ENCODE measurements at regions not wholly inside any gene's neighbourhood (a gene's known extent, or its start where the extent isn't known, plus 50 kb on each side); places are given as distances from the start of the nearest gene placed in this dataset.

DNA sequence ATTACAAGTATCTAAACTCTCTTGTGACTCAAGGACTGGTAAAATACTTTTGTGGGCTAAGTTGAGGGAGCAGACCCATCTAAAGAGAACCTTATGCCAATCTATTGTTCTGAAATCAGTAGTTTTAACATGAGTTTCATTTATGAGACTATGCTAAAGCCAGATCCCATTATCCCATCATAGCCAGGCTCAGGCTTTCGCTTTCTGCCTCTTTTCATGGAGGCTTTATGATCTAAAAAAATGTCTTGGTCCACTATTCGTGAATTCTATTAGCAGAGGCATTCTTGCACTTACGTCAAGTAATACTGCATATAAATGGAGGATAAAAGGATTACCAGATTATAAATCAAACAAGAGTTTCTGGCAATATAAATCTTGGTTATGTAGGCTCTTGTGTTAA, 1636.9 kb upstream of the ACVR2A start:
- Histone ChIP-seq H3K4me3 (ENCODE audit: low read depth, low read length, poor library complexity, severe bottlenecking) (no peak overlapping the region), H3K27me3 (replicated peaks; ENCODE audit: insufficient read depth, low read depth, low read length, poor library complexity) (peaks cover 32% of the 10 kb centered on the region), H3K36me3 (ENCODE audit: insufficient read depth, low read length, poor library complexity, severe bottlenecking) (no peaks in the 10 kb centered on the region), H3K9me3 (ENCODE audit: low read depth, low read length, poor library complexity, severe bottlenecking) (no peaks in the 10 kb centered on the region), H3K4me1 (ENCODE audit: insufficient read depth, low read length, poor library complexity, severe bottlenecking) (no peaks in the 10 kb centered on the region), H3K27ac (ENCODE audit: low read depth, low read length, poor library complexity, severe bottlenecking) (no peak overlapping the region)
- no peak for DNase-seq (ENCODE audit: low spot score)
- POLR2A ChIA-PET (ENCODE audit: low non-redundant PET) = no interaction called here
- TF ChIP-seq EZH2 (IDR thresholded peaks at IDR 0.05; ENCODE audit: borderline replicate concordance, low read depth, low read length, poor library complexity, severe bottlenecking) = no peak
- no TSS peak for BruUV-seq (replicated peaks)
- intact Hi-C loops (cut with micrococcal nuclease; ENCODE audit: unreplicated experiment) = no loop called here
- CTCF ChIA-PET = no interaction called here

GRCh38 chr2:146207417-146207816, 1637.4 kb upstream of the ACVR2A start:
- intact Hi-C loops (cut with micrococcal nuclease; ENCODE audit: unreplicated experiment) = no loop called here
- no peak for TF ChIP-seq CTCF (conservative IDR thresholded peaks at IDR 0.05; ENCODE audit: low read depth, low read length)
- no peak for TF ChIP-seq EZH2 (IDR thresholded peaks at IDR 0.05; ENCODE audit: borderline replicate concordance, low read depth, low read length, poor library complexity, severe bottlenecking)
- peaks cover 32% of the 10 kb centered on the region for H3K27me3 ChIP-seq (replicated peaks; ENCODE audit: insufficient read depth, low read depth, low read length, poor library complexity)
- H3K36me3 ChIP-seq (ENCODE audit: insufficient read depth, low read length, poor library complexity, severe bottlenecking) = no peaks in the 10 kb centered on the region
- no peak overlapping the region for H3K4me3 ChIP-seq (ENCODE audit: low read depth, low read length, poor library complexity, severe bottlenecking)
- DNase-seq (ENCODE audit: low spot score) = no peak
- H3K9me3 ChIP-seq (ENCODE audit: low read depth, low read length, poor library complexity, severe bottlenecking) = no peaks in the 10 kb centered on the region
- BruUV-seq (replicated peaks) = no TSS peak
- H3K27ac ChIP-seq (ENCODE audit: low read depth, low read length, poor library complexity, severe bottlenecking) = no peak overlapping the region
- ChIA-PET CTCF (no interaction called here), POLR2A (ENCODE audit: low non-redundant PET) (no interaction called here)
- no peaks in the 10 kb centered on the region for H3K4me1 ChIP-seq (ENCODE audit: insufficient read depth, low read length, poor library complexity, severe bottlenecking)

DNA sequence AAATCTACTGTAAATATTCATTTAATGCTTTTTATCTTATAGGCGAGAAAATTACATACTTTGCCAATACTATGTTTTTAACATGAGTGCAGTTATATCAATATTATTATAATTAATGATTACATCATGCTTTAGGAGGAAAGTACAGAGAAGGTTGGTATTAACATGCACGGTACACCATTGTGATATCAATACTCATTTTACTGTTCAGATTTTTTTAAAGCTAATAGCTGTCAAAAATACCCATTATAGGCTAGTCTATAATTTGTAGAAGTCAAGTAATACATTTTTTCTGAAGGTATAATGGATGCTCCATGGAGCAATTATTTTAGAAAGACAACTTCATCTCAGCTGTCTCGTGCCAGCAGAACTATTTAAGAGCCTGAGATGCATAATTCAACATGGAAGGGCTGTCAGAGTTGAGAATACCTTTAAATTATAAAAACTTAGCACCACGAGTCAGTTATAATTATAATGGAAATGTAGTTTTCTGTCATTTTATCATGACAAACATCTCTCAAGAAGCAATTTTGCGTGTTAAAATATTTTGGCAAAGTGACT, 1641.7 kb upstream of the ACVR2A start:
- intact Hi-C loops (cut with micrococcal nuclease; ENCODE audit: unreplicated experiment) = no loop called here
- DNase-seq (ENCODE audit: low spot score) = no peak
- no peaks in the 10 kb centered on the region for H3K9me3 ChIP-seq (ENCODE audit: low read depth, low read length, poor library complexity, severe bottlenecking)
- no peaks in the 10 kb centered on the region for H3K36me3 ChIP-seq (ENCODE audit: insufficient read depth, low read length, poor library complexity, severe bottlenecking)
- no TSS peak for BruUV-seq (replicated peaks)
- peaks cover 38% of the 10 kb centered on the region for H3K27me3 ChIP-seq (replicated peaks; ENCODE audit: insufficient read depth, low read depth, low read length, poor library complexity)
- CTCF ChIA-PET = no interaction called here
- no peak overlapping the region for H3K4me3 ChIP-seq (ENCODE audit: low read depth, low read length, poor library complexity, severe bottlenecking)
- POLR2A ChIA-PET (ENCODE audit: low non-redundant PET) = no interaction called here
- TF ChIP-seq EZH2 (IDR thresholded peaks at IDR 0.05; ENCODE audit: borderline replicate concordance, low read depth, low read length, poor library complexity, severe bottlenecking) (no peak), CTCF (conservative IDR thresholded peaks at IDR 0.05; ENCODE audit: low read depth, low read length) (no peak)
- no peaks in the 10 kb centered on the region for H3K4me1 ChIP-seq (ENCODE audit: insufficient read depth, low read length, poor library complexity, severe bottlenecking)
- no peak overlapping the region for H3K27ac ChIP-seq (ENCODE audit: low read depth, low read length, poor library complexity, severe bottlenecking)

DNA sequence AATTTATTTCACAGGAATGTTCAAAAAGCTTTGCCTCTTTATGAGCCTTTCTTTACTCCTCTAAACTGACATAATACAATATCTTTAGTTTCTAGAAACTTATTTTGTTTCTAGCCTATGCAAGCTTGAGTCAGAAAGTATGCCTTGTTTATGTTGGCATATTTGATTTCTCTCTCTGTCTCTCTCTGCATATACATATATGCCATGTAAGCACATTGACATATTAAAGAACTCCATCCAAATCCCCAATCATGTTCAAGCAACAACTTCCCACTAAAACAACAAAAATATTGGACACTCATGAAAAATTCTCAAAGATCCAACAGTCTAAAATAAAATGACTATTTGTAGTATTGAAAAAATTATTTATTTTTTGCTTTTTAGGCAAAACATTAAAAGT, 1651.2 kb upstream of the ACVR2A start:
- Histone ChIP-seq H3K27me3 (replicated peaks; ENCODE audit: insufficient read depth, low read depth, low read length, poor library complexity) (no peaks in the 10 kb centered on the region), H3K4me3 (ENCODE audit: low read depth, low read length, poor library complexity, severe bottlenecking) (no peak overlapping the region), H3K9me3 (ENCODE audit: low read depth, low read length, poor library complexity, severe bottlenecking) (no peaks in the 10 kb centered on the region), H3K27ac (ENCODE audit: low read depth, low read length, poor library complexity, severe bottlenecking) (no peak overlapping the region), H3K4me1 (ENCODE audit: insufficient read depth, low read length, poor library complexity, severe bottlenecking) (peaks cover 16% of the 10 kb centered on the region), H3K36me3 (ENCODE audit: insufficient read depth, low read length, poor library complexity, severe bottlenecking) (no peaks in the 10 kb centered on the region)
- CTCF ChIA-PET = no interaction called here
- POLR2A ChIA-PET (ENCODE audit: low non-redundant PET) = interaction anchor here (0.7 kb wide), 1 partner anchor 1637 kb away, joined by 3 read pairs; no protein-coding TSS in a partner anchor
- BruUV-seq (replicated peaks) = no TSS peak
- TF ChIP-seq EZH2 (IDR thresholded peaks at IDR 0.05; ENCODE audit: borderline replicate concordance, low read depth, low read length, poor library complexity, severe bottlenecking) (no peak), CTCF (conservative IDR thresholded peaks at IDR 0.05; ENCODE audit: low read depth, low read length) (no peak)
- no peak for DNase-seq (ENCODE audit: low spot score)
- intact Hi-C loops (cut with micrococcal nuclease; ENCODE audit: unreplicated experiment) = no loop called here
